GM12878 (cell line): ENCODE measurements at regions not wholly inside any gene's neighbourhood (a gene's known extent, or its start where the extent isn't known, plus 50 kb on each side); places are given as distances from the start of the nearest gene placed in this dataset.

Experiments
- ATAC-seq: fragments of 200-7000 bp; cut with Tn5 transposase; 3 replicates; pipeline ENCODE4 v1.9.1; 2020; ENCODE audit warnings: mild to moderate bottlenecking, moderate library complexity
- BruUV-seq: library from RNA; stranded (reverse); fragments of 400-500 nt; replicated peaks from 2 replicates; lab custom pipeline; 2021; lab: Mats Ljungman, UMichigan
- CTCF ChIA-PET: fragments of 300-600 bp; sonication (Branson Sonifier 250); formaldehyde crosslinking; extraction: SDS; loops from one replicate; lab custom pipeline; 2021; ENCODE audit warnings: inconsistent platforms; lab: Yijun Ruan, JAX
- POLR2A ChIA-PET: fragments of 350-600 bp; formaldehyde crosslinking; extraction: SDS; loops from one replicate; lab custom pipeline; 2021; ENCODE audit warnings: inconsistent platforms; lab: Charles Lee
- RAD21 ChIA-PET: fragments of 300-600 bp; sonication (Branson Sonifier 250); formaldehyde crosslinking; loops from one replicate; lab custom pipeline; 2023; ENCODE audit warnings: antibody characterized with exemption; ENCODE audit not compliant: unreplicated experiment; lab: Charles Lee
- SMC1A ChIA-PET: fragments of 300-600 bp; sonication (Branson Sonifier 250); formaldehyde crosslinking; loops from one replicate; lab custom pipeline; 2023; ENCODE audit not compliant: unreplicated experiment, uncharacterized antibody; lab: Charles Lee
- DNase-seq: peaks from one replicate; pipeline ENCODE4 v3.0.0-alpha.2; 2011; ENCODE audit warnings: low read depth, low spot score
- FAIRE-seq: peaks from 3 replicates; lab custom pipeline; 2011; peaks lifted over from hg19 to GRCh38; lab: Jason Lieb, UNC
- H2AFZ ChIP-seq: 2 replicates; pipeline ENCODE4 v1.6.0; 2011; ENCODE audit warnings: low read depth, low read length, control low read depth; ENCODE audit not compliant: control insufficient read depth
- H3K27ac ChIP-seq: 2 replicates; pipeline ENCODE4 v1.5.1; 2011; ENCODE audit warnings: control low read depth; ENCODE audit not compliant: control insufficient read depth, insufficient read depth
- H3K27me3 ChIP-seq, 2 experiments: replicated peaks in 1 of 2; 2 replicates each; pipeline versions ENCODE4 v1.6.0 to v1.6.1; 2011; ENCODE audit warnings: low read length in 1 of 2; ENCODE audit not compliant: control insufficient read depth in 2 of 2, insufficient read depth in 2 of 2
- H3K36me3 ChIP-seq, 2 experiments: 2 replicates each; pipeline ENCODE4 v1.5.1; 2011; ENCODE audit warnings: low read length in 1 of 2; ENCODE audit not compliant: control insufficient read depth in 2 of 2, insufficient read depth in 2 of 2
- H3K4me1 ChIP-seq: 2 replicates; pipeline ENCODE4 v1.6.1; 2011; ENCODE audit warnings: mild to moderate bottlenecking, low read length, moderate library complexity, mixed read lengths; ENCODE audit not compliant: control insufficient read depth, insufficient read depth
- H3K4me2 ChIP-seq: 2 replicates; pipeline ENCODE4 v1.6.0; 2011; ENCODE audit warnings: control low read depth; ENCODE audit not compliant: control insufficient read depth, insufficient read depth
- H3K4me3 ChIP-seq: fragments of 200-600 bp; sonication (generic); 2 replicates; pipeline ENCODE4 v1.5.1; 2016
- H3K79me2 ChIP-seq: 2 replicates; pipeline ENCODE4 v1.6.0; 2011; ENCODE audit warnings: low read length; ENCODE audit not compliant: control insufficient read depth, insufficient read depth
- H3K9ac ChIP-seq: 2 replicates; pipeline ENCODE4 v1.8.0; 2011; ENCODE audit warnings: low read length, control low read depth, mixed read lengths; ENCODE audit not compliant: control insufficient read depth, insufficient read depth
- H3K9me3 ChIP-seq: replicated peaks from 3 replicates; pipeline ENCODE4 v1.5.1; 2011; ENCODE audit warnings: mild to moderate bottlenecking, low read length; ENCODE audit not compliant: control insufficient read depth, insufficient read depth
- H4K20me1 ChIP-seq: 2 replicates; pipeline ENCODE4 v1.6.0; 2011; ENCODE audit not compliant: control insufficient read depth, insufficient read depth
- BACH1 ChIP-seq: fragments of 450-650 bp; IDR thresholded peaks from 2 replicates; pipeline ENCODE4 v1.6.1; 2017; ENCODE audit warnings: mild to moderate bottlenecking, borderline replicate concordance
- CBX3 ChIP-seq: fragments of 200-600 bp; sonication (generic); IDR thresholded peaks from 2 replicates; pipeline ENCODE4 v1.6.1; 2016; ENCODE audit warnings: low read depth, borderline replicate concordance
- HSF1 ChIP-seq: fragments of 150-350 bp; IDR thresholded peaks from 2 replicates; pipeline ENCODE4 v1.6.1; 2014; ENCODE audit warnings: mild to moderate bottlenecking, low read depth, low read length
- IKZF1 ChIP-seq: fragments of 450-650 bp; conservative IDR thresholded peaks from 2 replicates; pipeline ENCODE4 v1.6.1; 2017; ENCODE audit warnings: antibody characterized with exemption, mild to moderate bottlenecking
- LARP7 ChIP-seq: fragments of 450-650 bp; IDR thresholded peaks from 2 replicates; pipeline ENCODE4 v1.6.1; 2017; ENCODE audit warnings: mild to moderate bottlenecking
- MTA2 ChIP-seq: fragments of 450-650 bp; IDR thresholded peaks from 2 replicates; pipeline ENCODE4 v1.6.1; 2016; ENCODE audit warnings: low read depth, mild to moderate bottlenecking, moderate library complexity
- RAD21 ChIP-seq: IDR thresholded peaks from 2 replicates; pipeline ENCODE4 v1.6.1; 2011; ENCODE audit warnings: mild to moderate bottlenecking, low read depth, low read length, moderate library complexity; ENCODE audit not compliant: insufficient read depth
- RAD51 ChIP-seq: fragments of 450-650 bp; IDR thresholded peaks from 2 replicates; pipeline ENCODE4 v1.6.1; 2016; ENCODE audit warnings: moderate library complexity, mild to moderate bottlenecking, inconsistent platforms
- SIN3A ChIP-seq: IDR thresholded peaks from 2 replicates; pipeline ENCODE4 v1.6.1; 2012; ENCODE audit warnings: low read depth, low read length, improper control_type of control experiment
- SMAD1 ChIP-seq: fragments of 450-650 bp; IDR thresholded peaks from 2 replicates; pipeline ENCODE4 v1.6.1; 2018; ENCODE audit warnings: mild to moderate bottlenecking, low read depth; ENCODE audit not compliant: partially characterized antibody
- SMC3 ChIP-seq: IDR thresholded peaks from 2 replicates; pipeline ENCODE4 v1.6.1; 2011; ENCODE audit warnings: low read length, improper control_type of control experiment, borderline replicate concordance
- in situ Hi-C: fragments of 300-500 bp; cut with MboI; formaldehyde crosslinking; loops from 9 replicates; pipeline ENCODE4 v1.14.3; 2018; ENCODE audit warnings: mixed read lengths
- intact Hi-C: fragments of 100-400 bp; cut with micrococcal nuclease; formaldehyde crosslinking; loops from one replicate; pipeline ENCODE4 v1.14.2; 2022; ENCODE audit not compliant: unreplicated experiment

- Histone ChIP-seq H3K27ac (no peak overlapping the region), H3K9me3 (no peaks in the 10 kb centered on the region), H3K4me1 (no peaks in the 10 kb centered on the region), H3K79me2 (no peaks in the 10 kb centered on the region), H3K4me2 (no peak overlapping the region), H3K27me3 (no peaks in the 10 kb centered on the region), H3K36me3 (no peaks in the 10 kb centered on the region), H2AFZ (no peak overlapping the region), H4K20me1 (no peaks in the 10 kb centered on the region), H3K4me3 (no peak overlapping the region), H3K9ac (no peak overlapping the region)
- ChIA-PET CTCF (no interaction called here), RAD21 (no interaction called here), SMC1A (no interaction called here), POLR2A (no interaction called here)
- DNase-seq (no peak), FAIRE-seq (no peak), ATAC-seq (no peak)
- in situ Hi-C loops = no loop called here
- TF ChIP-seq SMAD1 = no peak
- TF ChIP-seq RAD51 = no peak
- TF ChIP-seq MTA2 = no peak
- TF ChIP-seq SMC3 = no peak
- no peak for TF ChIP-seq CBX3
- no peak for TF ChIP-seq RAD21
- TF ChIP-seq SIN3A = no peak
- no peak for TF ChIP-seq HSF1
- no peak for TF ChIP-seq LARP7
- TF ChIP-seq IKZF1 = no peak
- TF ChIP-seq BACH1 = no peak
- intact Hi-C loops = no loop called here
- BruUV-seq = no TSS peak
These were observed 168.8 kb upstream of the RHOBTB1 start for GRCh38 chr10:61112771-61113170.
